Ammon's horn (tissue), 1 donor: ENCODE measurements at regions not wholly inside any gene's neighbourhood (a gene's known extent, or its start where the extent isn't known, plus 50 kb on each side); places are given as distances from the start of the nearest gene placed in this dataset.

Source experiments
- DNase-seq: peaks from one replicate; pipeline ENCODE4 v3.0.0-alpha.2; 2016; ENCODE audit warnings: low spot score

GRCh38 chr3:72489901-72490300 lies 358.3 kb downstream of the SHQ1 start:
- no peak for DNase-seq

- no peak for DNase-seq
These were observed 359.6 kb downstream of the SHQ1 start for GRCh38 chr3:72488738-72489035.

- DNase-seq, result no peak
These were observed 360.1 kb downstream of the SHQ1 start for GRCh38 chr3:72487946-72488737.

GRCh38 chr3:72487078-72487765 lies 361.0 kb downstream of the SHQ1 start:
- no peak for DNase-seq

- no peak for DNase-seq
These were observed 362.6 kb downstream of the SHQ1 start for GRCh38 chr3:72485641-72486040.

GRCh38 chr3:72483554-72484104 lies 364.6 kb downstream of the SHQ1 start:
- DNase-seq, result no peak

- DNase-seq, result no peak
These were observed 365.5 kb downstream of the SHQ1 start for GRCh38 chr3:72482589-72483321.

- DNase-seq, result no peak
These were observed 366.7 kb downstream of the SHQ1 start for GRCh38 chr3:72481542-72481941.

GRCh38 chr3:72480366-72480765 lies 367.9 kb downstream of the SHQ1 start:
- no peak for DNase-seq

GRCh38 chr3:72479651-72480215 lies 368.5 kb downstream of the SHQ1 start:
- DNase-seq, result no peak

- no peak for DNase-seq
These were observed 372.1 kb downstream of the SHQ1 start for GRCh38 chr3:72476139-72476483.

GRCh38 chr3:72475258-72476138 lies 372.7 kb downstream of the SHQ1 start:
- DNase-seq, result no peak

- DNase-seq, result no peak
These were observed 373.5 kb downstream of the SHQ1 start for GRCh38 chr3:72474775-72475174.

- DNase-seq, result no peak
These were observed 375.1 kb downstream of the SHQ1 start for GRCh38 chr3:72473156-72473555.

GRCh38 chr3:72470904-72471417 lies 377.3 kb downstream of the SHQ1 start:
- no peak for DNase-seq

GRCh38 chr3:72465853-72466252 lies 382.4 kb downstream of the SHQ1 start:
- DNase-seq, result no peak

- DNase-seq, result no peak
These were observed 385.2 kb downstream of the SHQ1 start for GRCh38 chr3:72463083-72463482.

- no peak for DNase-seq
These were observed 385.6 kb downstream of the SHQ1 start for GRCh38 chr3:72462595-72463011.

- no peak for DNase-seq
These were observed 386.5 kb downstream of the SHQ1 start for GRCh38 chr3:72461787-72462186.

GRCh38 chr3:72460205-72461174 lies 387.8 kb downstream of the SHQ1 start:
- no peak for DNase-seq
